ENCODE measurements at regions not wholly inside any gene's neighbourhood (a gene's known extent, or its start where the extent isn't known, plus 50 kb on each side); places are given as distances from the start of the nearest gene placed in this dataset.

GRCh38 chr5:94082405-94082804 is 341.0 kb upstream of the POU5F2 start:
- no peaks in the 10 kb centered on the region for H3K9me3 Mint-ChIP-seq
- H3K4me3 Mint-ChIP-seq: no peak overlapping the region
- no peaks in the 10 kb centered on the region for H3K9me2 ChIP-seq (ENCODE audit: insufficient read depth)
- H3F3A ChIP-seq (replicated peaks; ENCODE audit: low read depth): no peaks in the 10 kb centered on the region
- ATAC-seq (no peak), DNase-seq (ENCODE audit: low spot score) (no peak)
- H3K4me1 ChIP-seq (ENCODE audit: insufficient read depth): no peaks in the 10 kb centered on the region
- no peaks in the 10 kb centered on the region for H4K20me1 ChIP-seq (replicated peaks; ENCODE audit: insufficient read depth)
- no peaks in the 10 kb centered on the region for H3K36me3 ChIP-seq (ENCODE audit: insufficient read depth)
- no peak for TF ChIP-seq JUNB (IDR thresholded peaks at IDR 0.05; ENCODE audit: unreplicated experiment)
- TF ChIP-seq ZNF114 (CRISPR knock-in tag; IDR thresholded peaks at IDR 0.05): no peak
- no peak for TF ChIP-seq NANOG (IDR thresholded peaks at IDR 0.05; ENCODE audit: borderline replicate concordance)
- no peak for TF ChIP-seq ETS1 (IDR thresholded peaks at IDR 0.05)
- no peak for TF ChIP-seq CREB1 (CRISPR knock-in tag; IDR thresholded peaks at IDR 0.05; ENCODE audit: low read depth)
- TF ChIP-seq ZNF462 (CRISPR knock-in tag; IDR thresholded peaks at IDR 0.05): no peak
- TF ChIP-seq REST (IDR thresholded peaks at IDR 0.05; ENCODE audit: unreplicated experiment): no peak
- TF ChIP-seq POLR2AphosphoS5 (IDR thresholded peaks at IDR 0.05; ENCODE audit: low read depth): no peak
- no peak for TF ChIP-seq STAT1 (IDR thresholded peaks at IDR 0.05; ENCODE audit: unreplicated experiment)
- no peak for TF ChIP-seq EZH2phosphoT487 (IDR thresholded peaks at IDR 0.05; ENCODE audit: unreplicated experiment)
- TF ChIP-seq EZH2 (IDR thresholded peaks at IDR 0.05; ENCODE audit: low read depth, unreplicated experiment): no peak
- H3K4me2 ChIP-seq: no peak overlapping the region
- no peaks in the 10 kb centered on the region for H3K4me1 Mint-ChIP-seq
- H3K4me3 ChIP-seq: no peak overlapping the region
- H3K27ac ChIP-seq (ENCODE audit: low read depth): no peak overlapping the region
- no peak overlapping the region for H3K27ac Mint-ChIP-seq
- no peaks in the 10 kb centered on the region for H3K27me3 Mint-ChIP-seq (ENCODE audit: insufficient read depth, low read depth, poor library complexity)
- no peaks in the 10 kb centered on the region for H3K79me2 ChIP-seq (replicated peaks; ENCODE audit: insufficient read depth)
- H2AFZ ChIP-seq: no peak overlapping the region
- H3K27me3 ChIP-seq (ENCODE audit: insufficient read depth): no peaks in the 10 kb centered on the region
- no peaks in the 10 kb centered on the region for H3K36me3 Mint-ChIP-seq (ENCODE audit: low read depth)
